Activated naive CD8-positive, alpha-beta T cell treated with anti-CD3 and anti-CD28 coated beads, Interleukin-2, amount 50 U/mL, for 24 hours (primary cell): ENCODE measurements at regions not wholly inside any gene's neighbourhood (a gene's known extent, or its start where the extent isn't known, plus 50 kb on each side); places are given as distances from the start of the nearest gene placed in this dataset.
"Not testable (repeated sequence)": the region's sequence is repeated elsewhere in the genome, so short reads cannot be mapped to it uniquely, and the experiment has no call there.

ENCODE experiments used
- ATAC-seq: fragments of 150-1000 bp; cut with Tn5 transposase; one replicate; pipeline ENCODE4 v1.10.0; 2021
- DNase-seq: peaks from one replicate; pipeline ENCODE4 v3.0.0; 2021
- H3K27ac Mint-ChIP-seq: one replicate; pipeline ENCODE4 v1.8.0; 2021; ENCODE audit warnings: mild to moderate bottlenecking, mixed read lengths
- H3K27me3 Mint-ChIP-seq: one replicate; pipeline ENCODE4 v1.8.0; 2021; ENCODE audit warnings: mixed read lengths
- H3K36me3 Mint-ChIP-seq: one replicate; pipeline ENCODE4 v1.8.0; 2021; ENCODE audit warnings: low read depth, mixed read lengths
- H3K4me1 Mint-ChIP-seq: one replicate; pipeline ENCODE4 v1.8.0; 2021; ENCODE audit warnings: mixed read lengths
- H3K4me3 Mint-ChIP-seq: one replicate; pipeline ENCODE4 v1.8.0; 2021; ENCODE audit warnings: mild to moderate bottlenecking, moderate library complexity, mixed read lengths
- H3K9me3 Mint-ChIP-seq: one replicate; pipeline ENCODE4 v1.8.0; 2021; ENCODE audit warnings: mixed read lengths

DNA sequence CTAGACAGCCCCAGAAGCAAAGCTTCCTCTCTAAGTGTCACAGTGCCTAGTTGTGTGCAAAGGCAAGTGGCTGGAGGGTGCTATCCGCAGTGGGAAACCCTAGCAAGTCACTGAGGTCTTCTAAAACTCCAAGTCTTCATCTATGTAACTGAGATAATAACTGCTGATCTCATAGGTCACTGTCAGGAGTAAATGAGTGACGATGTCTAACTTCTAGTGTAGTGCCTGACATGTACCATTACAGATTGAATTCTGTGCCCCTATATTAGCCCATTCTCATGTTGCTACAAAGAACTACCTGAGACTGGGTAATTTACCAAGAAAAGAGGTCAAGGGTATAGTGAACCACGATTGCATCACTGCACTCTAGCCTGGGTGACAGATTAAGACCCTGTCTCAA, 253.5 kb upstream of the JARID2 start:
- peak; percentile 28 for ATAC-seq

GRCh38 chr6:14995208-14995607, 250.7 kb upstream of the JARID2 start:
- no peaks in the 10 kb centered on the region for H3K36me3 Mint-ChIP-seq
- ATAC-seq (no peak), DNase-seq (no peak)
- H3K4me3 Mint-ChIP-seq, result no peak overlapping the region
- peaks cover 2% of the 10 kb centered on the region for H3K27me3 Mint-ChIP-seq
- H3K27ac Mint-ChIP-seq, result no peak overlapping the region
- no peaks in the 10 kb centered on the region for H3K4me1 Mint-ChIP-seq
- no peaks in the 10 kb centered on the region for H3K9me3 Mint-ChIP-seq

More for the DNA sequence above, 253.5 kb upstream of the JARID2 start:
- Mint-ChIP-seq H3K9me3 (no peaks in the 10 kb centered on the region), H3K27me3 (peaks cover 2% of the 10 kb centered on the region), H3K36me3 (no peaks in the 10 kb centered on the region), H3K4me3 (no peak overlapping the region), H3K4me1 (no peaks in the 10 kb centered on the region), H3K27ac (no peak overlapping the region)
- no peak for DNase-seq

- Mint-ChIP-seq H3K36me3 (no peaks in the 10 kb centered on the region), H3K4me1 (no peaks in the 10 kb centered on the region), H3K4me3 (no peak overlapping the region), H3K27ac (no peak overlapping the region), H3K27me3 (peaks cover 2% of the 10 kb centered on the region), H3K9me3 (no peaks in the 10 kb centered on the region)
- ATAC-seq (no peak), DNase-seq (no peak)
Measured at GRCh38 chr6:14995966-14996602, 249.8 kb upstream of the JARID2 start.

GRCh38 chr6:14996892-14997291, 249.0 kb upstream of the JARID2 start:
- Mint-ChIP-seq H3K36me3 (no peaks in the 10 kb centered on the region), H3K27me3 (peaks cover 2% of the 10 kb centered on the region), H3K27ac (no peak overlapping the region), H3K4me3 (no peak overlapping the region), H3K4me1 (no peaks in the 10 kb centered on the region), H3K9me3 (no peaks in the 10 kb centered on the region)
- DNase-seq, result no peak
- no peak for ATAC-seq

- ATAC-seq (no peak), DNase-seq (no peak)
- Mint-ChIP-seq H3K27ac (no peak overlapping the region), H3K27me3 (peaks cover 2% of the 10 kb centered on the region), H3K4me1 (no peaks in the 10 kb centered on the region), H3K36me3 (no peaks in the 10 kb centered on the region), H3K4me3 (no peak overlapping the region), H3K9me3 (no peaks in the 10 kb centered on the region)
Measured at GRCh38 chr6:14997507-14997906, 248.4 kb upstream of the JARID2 start.

GRCh38 chr6:14999106-14999505, 246.8 kb upstream of the JARID2 start:
- no peaks in the 10 kb centered on the region for H3K27me3 Mint-ChIP-seq
- H3K4me1 Mint-ChIP-seq, result no peaks in the 10 kb centered on the region
- no peak overlapping the region for H3K4me3 Mint-ChIP-seq
- no peaks in the 10 kb centered on the region for H3K36me3 Mint-ChIP-seq
- no peaks in the 10 kb centered on the region for H3K9me3 Mint-ChIP-seq
- DNase-seq (no peak), ATAC-seq (no peak)
- H3K27ac Mint-ChIP-seq, result no peak overlapping the region

DNA sequence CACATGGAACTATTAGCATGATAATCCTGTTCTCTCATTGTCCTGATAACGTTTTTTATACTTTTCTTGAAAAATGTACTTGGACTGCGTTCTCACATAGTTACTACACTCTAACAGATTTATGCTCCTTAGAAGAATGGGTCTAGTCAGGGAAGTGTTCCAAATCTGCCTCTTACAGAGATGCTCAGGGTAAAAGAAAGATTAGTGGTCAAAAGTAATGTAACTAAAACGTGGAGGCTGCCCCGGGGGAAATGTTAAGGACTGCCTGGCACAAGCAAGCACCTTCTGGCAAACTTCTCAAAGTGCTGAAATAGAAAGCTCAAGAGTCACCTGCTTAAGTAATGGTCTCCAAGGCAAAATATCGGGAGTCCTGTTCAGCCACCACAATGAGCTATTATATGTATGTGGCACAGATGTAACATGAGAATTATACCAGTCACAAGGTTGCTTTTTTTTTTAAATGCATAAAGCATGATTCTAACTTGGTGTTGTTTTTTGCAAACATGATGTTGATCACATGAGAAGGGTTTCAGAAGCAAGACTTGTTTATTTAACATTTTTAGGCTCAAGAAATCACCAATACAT, 244.5 kb upstream of the JARID2 start:
- no peaks in the 10 kb centered on the region for H3K27me3 Mint-ChIP-seq

GRCh38 chr6:15008269-15008668, 237.6 kb upstream of the JARID2 start:
- Mint-ChIP-seq H3K27me3 (no peaks in the 10 kb centered on the region), H3K9me3 (no peaks in the 10 kb centered on the region), H3K4me1 (peaks cover 6% of the 10 kb centered on the region), H3K36me3 (peaks cover 1% of the 10 kb centered on the region), H3K27ac (no peak overlapping the region), H3K4me3 (no peak overlapping the region)
- ATAC-seq (no peak), DNase-seq (no peak)

More for the DNA sequence above, 244.5 kb upstream of the JARID2 start:
- no peak for DNase-seq
- no peaks in the 10 kb centered on the region for H3K36me3 Mint-ChIP-seq
- no peak overlapping the region for H3K4me3 Mint-ChIP-seq
- no peak for ATAC-seq
- H3K4me1 Mint-ChIP-seq, result no peaks in the 10 kb centered on the region
- H3K9me3 Mint-ChIP-seq, result no peaks in the 10 kb centered on the region
- no peak overlapping the region for H3K27ac Mint-ChIP-seq

- H3K4me1 Mint-ChIP-seq, result peaks cover 28% of the 10 kb centered on the region
- DNase-seq (no peak), ATAC-seq (no peak)
- H3K9me3 Mint-ChIP-seq, result no peaks in the 10 kb centered on the region
- no peaks in the 10 kb centered on the region for H3K36me3 Mint-ChIP-seq
- H3K27ac Mint-ChIP-seq, result no peak overlapping the region
- peaks cover 11% of the 10 kb centered on the region for H3K27me3 Mint-ChIP-seq
- no peak overlapping the region for H3K4me3 Mint-ChIP-seq
Measured at GRCh38 chr6:15014958-15015357, 230.9 kb upstream of the JARID2 start.

GRCh38 chr6:15016813-15017212, 229.1 kb upstream of the JARID2 start:
- H3K27me3 Mint-ChIP-seq, result peaks cover 11% of the 10 kb centered on the region
- ATAC-seq (no peak), DNase-seq (no peak)
- H3K27ac Mint-ChIP-seq, result no peak overlapping the region
- H3K36me3 Mint-ChIP-seq, result no peaks in the 10 kb centered on the region
- peaks cover 38% of the 10 kb centered on the region for H3K4me1 Mint-ChIP-seq
- H3K9me3 Mint-ChIP-seq, result no peaks in the 10 kb centered on the region
- no peak overlapping the region for H3K4me3 Mint-ChIP-seq

GRCh38 chr6:15017261-15017660, 228.6 kb upstream of the JARID2 start:
- no peak for ATAC-seq
- Mint-ChIP-seq H3K36me3 (no peaks in the 10 kb centered on the region), H3K27me3 (peaks cover 11% of the 10 kb centered on the region), H3K27ac (no peak overlapping the region), H3K9me3 (no peaks in the 10 kb centered on the region), H3K4me3 (no peak overlapping the region), H3K4me1 (peaks cover 42% of the 10 kb centered on the region)
- DNase-seq, result peak; percentile 10

DNA sequence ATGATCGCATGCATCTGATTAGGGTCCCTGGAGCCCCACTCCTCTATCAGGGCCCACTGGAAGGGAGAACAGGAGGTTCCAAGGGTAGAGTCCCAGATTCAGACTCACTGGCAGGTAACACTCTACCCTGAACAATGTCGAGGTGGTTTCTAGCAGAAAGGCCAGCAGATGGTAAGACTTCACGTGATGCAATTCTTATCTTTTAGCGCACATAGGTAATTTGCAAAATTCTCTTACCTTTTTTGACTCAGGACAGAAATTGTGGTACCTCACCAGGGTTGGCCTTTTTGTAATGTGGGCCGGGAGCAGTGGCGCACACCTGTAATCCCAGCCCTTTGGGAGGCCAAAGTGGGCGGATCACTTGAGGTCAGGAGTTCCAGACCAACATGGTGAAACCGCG, 228.1 kb upstream of the JARID2 start:
- no peak overlapping the region for H3K4me3 Mint-ChIP-seq
- DNase-seq (no peak), ATAC-seq (no peak)
- H3K27me3 Mint-ChIP-seq, result peaks cover 11% of the 10 kb centered on the region
- no peak overlapping the region for H3K27ac Mint-ChIP-seq
- peaks cover 44% of the 10 kb centered on the region for H3K4me1 Mint-ChIP-seq
- no peaks in the 10 kb centered on the region for H3K9me3 Mint-ChIP-seq
- H3K36me3 Mint-ChIP-seq, result no peaks in the 10 kb centered on the region

GRCh38 chr6:15020119-15020770, 225.6 kb upstream of the JARID2 start:
- H3K4me3 Mint-ChIP-seq, result no peak overlapping the region
- peaks cover 5% of the 10 kb centered on the region for H3K27me3 Mint-ChIP-seq
- no peaks in the 10 kb centered on the region for H3K36me3 Mint-ChIP-seq
- ATAC-seq (no peak), DNase-seq (no peak)
- peaks cover 60% of the 10 kb centered on the region for H3K4me1 Mint-ChIP-seq
- no peaks in the 10 kb centered on the region for H3K9me3 Mint-ChIP-seq
- no peak overlapping the region for H3K27ac Mint-ChIP-seq

DNA sequence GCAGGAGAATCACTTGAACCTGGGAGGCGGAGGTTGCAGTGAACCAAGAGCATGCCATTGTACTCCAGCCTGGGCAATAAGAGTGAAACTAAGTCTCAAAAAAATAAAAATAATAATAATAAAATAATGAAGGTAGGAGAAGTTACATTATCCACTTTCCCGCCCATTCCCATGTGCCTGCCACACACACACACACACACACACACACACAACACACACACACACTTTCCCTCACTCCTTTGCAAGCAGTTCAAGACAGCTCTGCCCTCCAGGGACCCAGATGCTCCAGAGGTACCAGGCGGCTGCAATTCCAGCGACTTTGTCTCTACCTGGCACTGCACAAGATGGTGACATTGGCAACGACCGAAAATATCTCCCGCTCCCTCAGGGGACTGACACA, 224.8 kb upstream of the JARID2 start:
- no peaks in the 10 kb centered on the region for H3K27me3 Mint-ChIP-seq
- DNase-seq, result no peak
- no peak for ATAC-seq
- no peaks in the 10 kb centered on the region for H3K9me3 Mint-ChIP-seq
- H3K4me1 Mint-ChIP-seq, result peaks cover 63% of the 10 kb centered on the region
- H3K27ac Mint-ChIP-seq, result peak overlapping the region; percentile 78
- no peak overlapping the region for H3K4me3 Mint-ChIP-seq
- H3K36me3 Mint-ChIP-seq, result no peaks in the 10 kb centered on the region

DNA sequence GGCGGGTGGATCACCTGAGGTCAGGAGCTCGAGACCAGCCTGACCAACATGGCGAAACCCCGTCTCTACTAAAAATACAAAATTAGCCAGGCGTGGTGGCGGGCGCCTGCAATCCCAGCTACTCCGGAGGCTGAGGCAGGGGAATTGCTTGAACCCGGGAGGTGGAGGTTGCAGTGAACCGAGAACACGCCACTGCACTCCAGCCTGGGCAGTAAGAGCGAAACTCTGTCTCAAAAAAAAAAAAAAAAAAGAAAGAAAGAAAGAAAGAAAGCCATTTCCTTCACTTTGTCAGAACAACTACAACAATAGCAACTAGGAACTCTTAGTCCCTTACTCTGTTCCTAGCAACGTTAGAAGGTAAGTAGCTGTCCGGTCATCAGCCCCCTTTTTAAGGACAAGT, 222.9 kb upstream of the JARID2 start:
- peaks cover 52% of the 10 kb centered on the region for H3K4me1 Mint-ChIP-seq

More for the DNA sequence above, 222.9 kb upstream of the JARID2 start:
- peak overlapping the region; percentile 44 for H3K4me3 Mint-ChIP-seq
- not testable (repeated sequence) for DNase-seq, H3K36me3 Mint-ChIP-seq, H3K27me3 Mint-ChIP-seq, H3K9me3 Mint-ChIP-seq
- peak overlapping the region; percentile 93 for H3K27ac Mint-ChIP-seq
- ATAC-seq, result peak; percentile 10
